IMR-90 (cell line): ENCODE measurements at regions not wholly inside any gene's neighbourhood (a gene's known extent, or its start where the extent isn't known, plus 50 kb on each side); places are given as distances from the start of the nearest gene placed in this dataset.
A peak's percentile ranks its signal among the peaks of the same experiment; 100 is the strongest.

Experiments
- ATAC-seq: fragments of 200-7000 bp; cut with Tn5 transposase; 2 replicates; pipeline ENCODE4 v1.9.1; 2020; ENCODE audit warnings: low read depth, mild to moderate bottlenecking, moderate library complexity
- BruUV-seq: library from RNA; stranded (reverse); fragments of 400-500 nt; replicated peaks from 2 replicates; lab custom pipeline; 2021; lab: Mats Ljungman, UMichigan
- CTCF ChIA-PET: fragments of 300-600 bp; formaldehyde crosslinking; extraction: SDS; loops from one replicate; lab custom pipeline; 2021; ENCODE audit warnings: antibody characterized with exemption; lab: Yijun Ruan, JAX
- POLR2A ChIA-PET: fragments of 300-600 bp; sonication (Branson Sonifier 250); formaldehyde crosslinking; loops from one replicate; lab custom pipeline; 2022; ENCODE audit warnings: antibody characterized with exemption; ENCODE audit not compliant: unreplicated experiment; lab: Charles Lee
- DNase-seq: peaks from one replicate; pipeline ENCODE4 v3.0.0; 2013
- H2AFZ ChIP-seq: replicated peaks from 2 replicates; pipeline ENCODE3; 2013; ENCODE audit warnings: low read length, mild to moderate bottlenecking; ENCODE audit not compliant: poor library complexity
- H2AK5ac ChIP-seq: 2 replicates; pipeline ENCODE4 v1.6.1; 2013; ENCODE audit warnings: low read depth, low read length, inconsistent platforms
- H2AK9ac ChIP-seq: replicated peaks from 2 replicates; pipeline ENCODE3; 2013; ENCODE audit warnings: mild to moderate bottlenecking, low read depth, low read length, moderate library complexity; ENCODE audit not compliant: poor library complexity
- H2BK120ac ChIP-seq: 2 replicates; pipeline ENCODE4 v1.6.1; 2013; ENCODE audit warnings: low read depth, low read length, inconsistent platforms
- H2BK15ac ChIP-seq: 3 replicates; pipeline ENCODE4 v1.6.1; 2013; ENCODE audit warnings: low read depth, low read length, inconsistent platforms
- H2BK20ac ChIP-seq: 2 replicates; pipeline ENCODE4 v1.6.1; 2013; ENCODE audit warnings: low read depth, mild to moderate bottlenecking, inconsistent platforms, low read length, moderate library complexity
- H2BK5ac ChIP-seq: 2 replicates; pipeline ENCODE4 v1.6.1; 2013; ENCODE audit warnings: mild to moderate bottlenecking, low read depth, low read length, inconsistent platforms; ENCODE audit not compliant: poor library complexity, severe bottlenecking
- H3K14ac ChIP-seq: replicated peaks from 2 replicates; pipeline ENCODE4 v1.6.1; 2013; ENCODE audit warnings: low read depth, low read length, inconsistent platforms
- H3K18ac ChIP-seq: 2 replicates; pipeline ENCODE4 v1.6.1; 2013; ENCODE audit warnings: low read depth, low read length, control low read depth
- H3K23ac ChIP-seq: 2 replicates; pipeline ENCODE4 v1.6.1; 2013; ENCODE audit warnings: low read depth, low read length, inconsistent platforms
- H3K27ac ChIP-seq: 2 replicates; pipeline ENCODE4 v1.5.1; 2013; ENCODE audit warnings: mild to moderate bottlenecking, control low read depth, low read length; ENCODE audit not compliant: insufficient read depth
- H3K27me3 ChIP-seq: 2 replicates; pipeline ENCODE4 v1.6.1; 2013; ENCODE audit warnings: low read length; ENCODE audit not compliant: control insufficient read depth, insufficient read depth
- H3K36me3 ChIP-seq: 2 replicates; pipeline ENCODE4 v1.6.1; 2013; ENCODE audit warnings: low read length, mixed read lengths; ENCODE audit not compliant: control insufficient read depth, insufficient read depth
- H3K4ac ChIP-seq: 2 replicates; pipeline ENCODE4 v1.6.1; 2013; ENCODE audit warnings: low read depth, low read length, inconsistent platforms
- H3K4me1 ChIP-seq: 2 replicates; pipeline ENCODE4 v1.6.1; 2013; ENCODE audit warnings: low read length, mixed read lengths; ENCODE audit not compliant: control insufficient read depth, insufficient read depth
- H3K4me2 ChIP-seq: 2 replicates; pipeline ENCODE4 v1.6.1; 2013; ENCODE audit warnings: low read depth, mild to moderate bottlenecking, control low read depth, low read length, moderate library complexity
- H3K4me3 ChIP-seq: 2 replicates; pipeline ENCODE4 v1.5.1; 2013; ENCODE audit warnings: low read depth, mild to moderate bottlenecking, control low read depth, low read length, moderate library complexity; ENCODE audit not compliant: insufficient read depth
- H3K56ac ChIP-seq: 2 replicates; pipeline ENCODE4 v1.6.1; 2013; ENCODE audit warnings: low read length, inconsistent platforms; ENCODE audit not compliant: insufficient read depth; ENCODE audit errors: extremely low read depth
- H3K79me1 ChIP-seq, 2 experiments: 2 replicates each; pipeline ENCODE4 v1.6.1; 2013; ENCODE audit warnings: low read length in 2 of 2, inconsistent platforms in 1 of 2, low read depth in 1 of 2
- H3K9ac ChIP-seq: 2 replicates; pipeline ENCODE4 v1.6.1; 2013; ENCODE audit warnings: low read depth, low read length, control low read depth
- H3K9me1 ChIP-seq: 2 replicates; pipeline ENCODE4 v1.6.1; 2013; ENCODE audit warnings: low read length, inconsistent platforms; ENCODE audit not compliant: insufficient read depth
- H3K9me3 ChIP-seq: 2 replicates; pipeline ENCODE4 v1.6.1; 2013; ENCODE audit warnings: low read length; ENCODE audit not compliant: control insufficient read depth, insufficient read depth
- H4K20me1 ChIP-seq: 2 replicates; pipeline ENCODE4 v1.6.1; 2013; ENCODE audit warnings: low read length, inconsistent platforms; ENCODE audit not compliant: insufficient read depth
- H4K5ac ChIP-seq: 2 replicates; pipeline ENCODE4 v1.6.1; 2013; ENCODE audit warnings: mild to moderate bottlenecking, low read depth, low read length, control low read depth
- H4K8ac ChIP-seq, 2 experiments: 2 replicates each; pipeline ENCODE4 v1.6.1; 2013; ENCODE audit warnings: low read depth in 2 of 2, low read length in 2 of 2, control low read depth in 1 of 2, inconsistent platforms in 1 of 2
- H4K91ac ChIP-seq: 2 replicates; pipeline ENCODE4 v1.6.1; 2013; ENCODE audit warnings: low read depth, low read length, inconsistent platforms; ENCODE audit not compliant: insufficient read depth
- BHLHE40 ChIP-seq: fragments of 150-350 bp; IDR thresholded peaks from 2 replicates; pipeline ENCODE4 v1.6.1; 2016; ENCODE audit warnings: mild to moderate bottlenecking, low read depth, low read length
- MAFK ChIP-seq: IDR thresholded peaks from 2 replicates; pipeline ENCODE4 v1.6.1; 2012; ENCODE audit warnings: low read depth, low read length, improper control_type of control experiment
- MXI1 ChIP-seq: IDR thresholded peaks from 2 replicates; pipeline ENCODE4 v1.6.1; 2012; ENCODE audit warnings: low read depth, mild to moderate bottlenecking, low read length, moderate library complexity, borderline replicate concordance
- NFE2L2 ChIP-seq: fragments of 150-350 bp; IDR thresholded peaks from 2 replicates; pipeline ENCODE4 v1.6.1; 2016; ENCODE audit warnings: low read depth, mild to moderate bottlenecking, low read length
- RCOR1 ChIP-seq: IDR thresholded peaks from 2 replicates; pipeline ENCODE4 v1.6.1; 2012; ENCODE audit warnings: mild to moderate bottlenecking, low read length, improper control_type of control experiment; ENCODE audit not compliant: insufficient replicate concordance
- SMC3 ChIP-seq: fragments of 150-350 bp; IDR thresholded peaks from 2 replicates; pipeline ENCODE4 v1.6.1; 2016; ENCODE audit warnings: low read depth, mild to moderate bottlenecking, antibody characterized with exemption, low read length, moderate library complexity
- WGBS, 2 experiments: methylation state at CpG; one replicate each; pipeline versions ENCODE4 v1.1.5 to v1.1.7; 2013; ENCODE audit warnings: missing lambda C conversion rate in 2 of 2; ENCODE audit not compliant: insufficient read length in 1 of 2; ENCODE audit errors: extremely low coverage in 2 of 2; 5-methylcytosine and 5-hydroxymethylcytosine counted together
- dilution Hi-C: fragments of 300-500 bp; cut with HindIII; formaldehyde crosslinking; loops from one replicate; pipeline ENCODE4 v1.14.3; 2018; ENCODE audit warnings: low sequenced_read_pairs; ENCODE audit not compliant: unreplicated experiment
- in situ Hi-C: fragments of 300-500 bp; cut with MboI; formaldehyde crosslinking; loops from 3 replicates; pipeline ENCODE4 v1.14.3; 2019; ENCODE audit warnings: low sequenced_read_pairs, inconsistent platforms, mixed read lengths
- intact Hi-C: fragments of 100-400 bp; cut with micrococcal nuclease; formaldehyde crosslinking; loops from 2 replicates; pipeline ENCODE4 v1.10.0; 2022
- TF ChIP-seq, protein P1 (sequence below): conservative IDR thresholded peaks from 2 replicates; pipeline ENCODE4 v1.5.1; 2012; ENCODE audit warnings: mild to moderate bottlenecking, low read depth, low read length, improper control_type of control experiment

DNA sequence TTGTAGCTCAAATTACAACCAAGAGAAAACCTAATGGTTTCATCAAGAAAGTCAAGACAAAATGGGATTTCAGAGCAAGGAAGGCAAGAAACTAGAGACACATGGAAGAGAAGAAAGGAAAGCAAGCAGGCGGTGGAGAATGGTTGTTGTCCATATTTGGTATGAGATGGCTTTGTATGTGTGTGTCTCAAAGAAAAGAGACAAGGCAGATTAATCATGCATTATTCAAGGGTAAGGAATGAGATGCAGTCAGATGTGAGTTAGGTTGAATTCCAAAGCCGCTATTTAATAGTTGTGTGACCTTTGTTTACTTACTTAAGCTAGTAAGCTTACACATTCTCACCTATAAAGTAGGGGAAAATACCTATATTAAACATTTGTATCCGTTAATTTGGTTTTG, 1029.6 kb downstream of the CDH11 start:
- peak overlapping the region; percentile 90; the same call in 1 of the 2 replicates for H4K5ac ChIP-seq
- H2BK120ac ChIP-seq = peak overlapping the region; percentile 97
- H3K36me3 ChIP-seq = no peaks in the 10 kb centered on the region
- dilution Hi-C loops (no loop called here), in situ Hi-C loops (loop anchor here (25.0 kb wide), 2 partner anchors 370 to 1020 kb away; partner anchors contain the start of gene CDH11), intact Hi-C loops (loop anchor here (5.0 to 10.0 kb wide), 3 partner anchors 370 to 1025 kb away; no protein-coding TSS in a partner anchor)
- no peak overlapping the region for H3K4me3 ChIP-seq
- H4K8ac ChIP-seq = peak overlapping the region; percentile 39 to 79; a peak in 3 of 4 replicates
- no peak overlapping the region for H2AK9ac ChIP-seq
- peaks cover 6% of the 10 kb centered on the region; the same call in 1 of the 2 replicates for H3K9me1 ChIP-seq
- no peak overlapping the region for H3K27ac ChIP-seq
- no peaks in the 10 kb centered on the region for H3K79me1 ChIP-seq
- CTCF ChIA-PET = no interaction called here
- H3K4ac ChIP-seq = peak overlapping the region; percentile 69; the same call in 1 of the 2 replicates
- 0 out of 2 replicates have a peak overlapping the region, but pooled peaks have one; percentile 25 for H2AK5ac ChIP-seq
- peak; percentile 83 for ATAC-seq
- peak overlapping the region; percentile 77; the same call in 1 of the 2 replicates for H3K56ac ChIP-seq
- H3K27me3 ChIP-seq = no peaks in the 10 kb centered on the region
- WGBS, 2 experiments = 80% methylated on average over 1 of the region's 3 CpGs; no CpG with 5 or more reads in 1 of the 2 experiments
- peak overlapping the region; percentile 91 for H2BK15ac ChIP-seq
- no peaks in the 10 kb centered on the region for H3K9me3 ChIP-seq
- H3K4me1 ChIP-seq = peaks cover 4% of the 10 kb centered on the region; the same call in 1 of the 2 replicates
- DNase-seq = peak; percentile 65
- H4K20me1 ChIP-seq = no peaks in the 10 kb centered on the region
- POLR2A ChIA-PET = interaction anchor here (0.5 kb wide), 1 partner anchor 16 kb away, joined by 3 read pairs; no protein-coding TSS in a partner anchor
- H2BK20ac ChIP-seq = peak overlapping the region; percentile 95
- BruUV-seq = no TSS peak
- H3K23ac ChIP-seq = no peak overlapping the region; the same call in 1 of the 2 replicates
- no peak overlapping the region for H2AFZ ChIP-seq
- H3K14ac ChIP-seq = peak overlapping the region; percentile 82
- H3K18ac ChIP-seq = peak overlapping the region; percentile 97; the same call in 1 of the 2 replicates
- no peak overlapping the region for H3K9ac ChIP-seq
- TF ChIP-seq SMC3 (no peak), MXI1 (no peak), NFE2L2 (no peak), RCOR1 (no peak), MAFK (no peak), BHLHE40 (no peak)
- TF ChIP-seq, protein P1, sequence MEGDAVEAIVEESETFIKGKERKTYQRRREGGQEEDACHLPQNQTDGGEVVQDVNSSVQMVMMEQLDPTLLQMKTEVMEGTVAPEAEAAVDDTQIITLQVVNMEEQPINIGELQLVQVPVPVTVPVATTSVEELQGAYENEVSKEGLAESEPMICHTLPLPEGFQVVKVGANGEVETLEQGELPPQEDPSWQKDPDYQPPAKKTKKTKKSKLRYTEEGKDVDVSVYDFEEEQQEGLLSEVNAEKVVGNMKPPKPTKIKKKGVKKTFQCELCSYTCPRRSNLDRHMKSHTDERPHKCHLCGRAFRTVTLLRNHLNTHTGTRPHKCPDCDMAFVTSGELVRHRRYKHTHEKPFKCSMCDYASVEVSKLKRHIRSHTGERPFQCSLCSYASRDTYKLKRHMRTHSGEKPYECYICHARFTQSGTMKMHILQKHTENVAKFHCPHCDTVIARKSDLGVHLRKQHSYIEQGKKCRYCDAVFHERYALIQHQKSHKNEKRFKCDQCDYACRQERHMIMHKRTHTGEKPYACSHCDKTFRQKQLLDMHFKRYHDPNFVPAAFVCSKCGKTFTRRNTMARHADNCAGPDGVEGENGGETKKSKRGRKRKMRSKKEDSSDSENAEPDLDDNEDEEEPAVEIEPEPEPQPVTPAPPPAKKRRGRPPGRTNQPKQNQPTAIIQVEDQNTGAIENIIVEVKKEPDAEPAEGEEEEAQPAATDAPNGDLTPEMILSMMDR = no peak
- H2BK5ac ChIP-seq = peak overlapping the region; percentile 77
- peak overlapping the region; percentile 21; the same call in 1 of the 2 replicates for H3K4me2 ChIP-seq
- peak overlapping the region; percentile 57 for H4K91ac ChIP-seq
